IgD-negative memory B cell (primary cell): ENCODE measurements at regions not wholly inside any gene's neighbourhood (a gene's known extent, or its start where the extent isn't known, plus 50 kb on each side); places are given as distances from the start of the nearest gene placed in this dataset.

ENCODE experiments used
- H3K27ac Mint-ChIP-seq, 3 donors: one replicate each; pipeline ENCODE4 v1.8.0; 2020 to 2022; ENCODE audit warnings: mild to moderate bottlenecking in 3 of 3, mixed read lengths in 3 of 3, moderate library complexity in 1 of 3
- H3K27me3 Mint-ChIP-seq: one replicate; pipeline ENCODE4 v1.8.0; 2021; ENCODE audit warnings: mixed read lengths
- H3K36me3 Mint-ChIP-seq: one replicate; pipeline ENCODE4 v1.8.0; 2020; ENCODE audit warnings: mild to moderate bottlenecking, mixed read lengths
- H3K4me1 Mint-ChIP-seq, 3 donors: one replicate each; pipeline ENCODE4 v1.8.0; 2020 to 2022; ENCODE audit warnings: mixed read lengths in 3 of 3, mild to moderate bottlenecking in 1 of 3
- H3K4me3 Mint-ChIP-seq, 4 donors: one replicate each; pipeline ENCODE4 v1.8.0; 2020 to 2022; ENCODE audit warnings: mild to moderate bottlenecking in 4 of 4, mixed read lengths in 4 of 4, moderate library complexity in 3 of 4
- H3K9me3 Mint-ChIP-seq, 3 donors: one replicate each; pipeline ENCODE4 v1.8.0; 2020 to 2021; ENCODE audit warnings: mixed read lengths in 3 of 3, mild to moderate bottlenecking in 1 of 3

- Mint-ChIP-seq H3K27me3 (no peaks in the 10 kb centered on the region), H3K27ac (no peak overlapping the region), H3K4me1 (peaks cover 3 to 12% (median 9%) of the 10 kb centered on the region in 3 donors), H3K4me3 (no peak overlapping the region), H3K36me3 (no peaks in the 10 kb centered on the region), H3K9me3 (peaks cover 0 to 4% (median 3%) of the 10 kb centered on the region in 3 donors)
Observed at GRCh38 chr7:30212701-30213111, 71.7 kb upstream of the ZNRF2 start.

- Mint-ChIP-seq H3K27ac (no peak overlapping the region), H3K27me3 (no peaks in the 10 kb centered on the region), H3K4me3 (no peak overlapping the region), H3K9me3 (peaks cover 0 to 6% (median 3%) of the 10 kb centered on the region in 3 donors), H3K4me1 (peaks cover 3 to 12% (median 9%) of the 10 kb centered on the region in 3 donors), H3K36me3 (no peaks in the 10 kb centered on the region)
Observed at GRCh38 chr7:30213637-30214036, 70.8 kb upstream of the ZNRF2 start.

- Mint-ChIP-seq H3K4me3 (no peak overlapping the region), H3K4me1 (peaks cover 3 to 12% (median 8%) of the 10 kb centered on the region in 3 donors), H3K36me3 (peaks cover 5% of the 10 kb centered on the region), H3K9me3 (peaks cover 2 to 12% (median 3%) of the 10 kb centered on the region in 3 donors), H3K27ac (no peak overlapping the region), H3K27me3 (no peaks in the 10 kb centered on the region)
Observed at GRCh38 chr7:30214651-30215137, 69.7 kb upstream of the ZNRF2 start.

- H3K27me3 Mint-ChIP-seq = no peaks in the 10 kb centered on the region
- peaks cover 13 to 16% (median 15%) of the 10 kb centered on the region in 3 donors for H3K4me1 Mint-ChIP-seq
- H3K27ac Mint-ChIP-seq = no peak overlapping the region
- H3K36me3 Mint-ChIP-seq = peaks cover 6% of the 10 kb centered on the region
- no peak overlapping the region for H3K4me3 Mint-ChIP-seq
- H3K9me3 Mint-ChIP-seq = peaks cover 2 to 27% (median 3%) of the 10 kb centered on the region in 3 donors
Observed at GRCh38 chr7:30221764-30222163, 62.6 kb upstream of the ZNRF2 start.

- H3K36me3 Mint-ChIP-seq = peaks cover 6% of the 10 kb centered on the region
- no peak overlapping the region for H3K4me3 Mint-ChIP-seq
Observed at GRCh38 chr7:30222515-30223215, 61.7 kb upstream of the ZNRF2 start.

GRCh38 chr7:30223896-30224295 lies 60.5 kb upstream of the ZNRF2 start:
- Mint-ChIP-seq H3K27me3 (no peaks in the 10 kb centered on the region), H3K27ac (no peak overlapping the region), H3K36me3 (peaks cover 6% of the 10 kb centered on the region), H3K4me3 (no peak overlapping the region), H3K4me1 (peaks cover 16 to 18% (median 16%) of the 10 kb centered on the region in 3 donors), H3K9me3 (peaks cover 2 to 20% (median 3%) of the 10 kb centered on the region in 3 donors)

More at GRCh38 chr7:30222515-30223215, 61.7 kb upstream of the ZNRF2 start:
- Mint-ChIP-seq H3K27ac (no peak overlapping the region), H3K9me3 (peaks cover 2 to 23% (median 3%) of the 10 kb centered on the region in 3 donors), H3K4me1 (peaks cover 16 to 18% (median 16%) of the 10 kb centered on the region in 3 donors), H3K27me3 (no peaks in the 10 kb centered on the region)

GRCh38 chr7:30224511-30225062 lies 59.8 kb upstream of the ZNRF2 start:
- H3K9me3 Mint-ChIP-seq = peaks cover 2 to 16% (median 2%) of the 10 kb centered on the region in 3 donors
- H3K27ac Mint-ChIP-seq = no peak overlapping the region
- H3K36me3 Mint-ChIP-seq = peaks cover 2% of the 10 kb centered on the region
- no peaks in the 10 kb centered on the region for H3K27me3 Mint-ChIP-seq
- peaks cover 16 to 18% (median 16%) of the 10 kb centered on the region in 3 donors for H3K4me1 Mint-ChIP-seq
- H3K4me3 Mint-ChIP-seq = no peak overlapping the region

- H3K27ac Mint-ChIP-seq = peak overlapping the region; percentile 10 to 93 (median 41)
- peaks cover 0 to 4% (median 2%) of the 10 kb centered on the region in 3 donors for H3K9me3 Mint-ChIP-seq
- peaks cover 16 to 18% (median 16%) of the 10 kb centered on the region in 3 donors for H3K4me1 Mint-ChIP-seq
- H3K4me3 Mint-ChIP-seq = peak overlapping the region in 2 of 4 donors; percentile 66 to 80
- no peaks in the 10 kb centered on the region for H3K27me3 Mint-ChIP-seq
- H3K36me3 Mint-ChIP-seq = no peaks in the 10 kb centered on the region
Observed at GRCh38 chr7:30225863-30226613, 58.4 kb upstream of the ZNRF2 start.

GRCh38 chr7:30226614-30227268 lies 57.7 kb upstream of the ZNRF2 start:
- H3K4me1 Mint-ChIP-seq = peaks cover 16 to 18% (median 16%) of the 10 kb centered on the region in 3 donors
- H3K27ac Mint-ChIP-seq = peak overlapping the region in 1 of 3 donors; percentile 82
- H3K9me3 Mint-ChIP-seq = peaks cover 0 to 4% (median 2%) of the 10 kb centered on the region in 3 donors
- H3K27me3 Mint-ChIP-seq = no peaks in the 10 kb centered on the region
- peak overlapping the region in 1 of 4 donors; percentile 80 for H3K4me3 Mint-ChIP-seq
- H3K36me3 Mint-ChIP-seq = no peaks in the 10 kb centered on the region

- H3K27ac Mint-ChIP-seq = no peak overlapping the region
- peaks cover under 1 to 6% (median 3%) of the 10 kb centered on the region in 3 donors for H3K4me1 Mint-ChIP-seq
- no peaks in the 10 kb centered on the region for H3K9me3 Mint-ChIP-seq
- no peak overlapping the region for H3K4me3 Mint-ChIP-seq
- H3K27me3 Mint-ChIP-seq = no peaks in the 10 kb centered on the region
- H3K36me3 Mint-ChIP-seq = peaks cover 2% of the 10 kb centered on the region
Observed at GRCh38 chr7:30231271-30231670, 53.1 kb upstream of the ZNRF2 start.

- H3K27me3 Mint-ChIP-seq = no peaks in the 10 kb centered on the region
- no peaks in the 10 kb centered on the region for H3K9me3 Mint-ChIP-seq
- H3K27ac Mint-ChIP-seq = no peak overlapping the region
- peaks cover 2% of the 10 kb centered on the region for H3K36me3 Mint-ChIP-seq
- H3K4me1 Mint-ChIP-seq = peaks cover 3 to 7% (median 6%) of the 10 kb centered on the region in 3 donors
- no peak overlapping the region for H3K4me3 Mint-ChIP-seq
Observed at GRCh38 chr7:30232391-30232790, 52.0 kb upstream of the ZNRF2 start.
